H1 (cell line): ENCODE measurements at regions not wholly inside any gene's neighbourhood (a gene's known extent, or its start where the extent isn't known, plus 50 kb on each side); places are given as distances from the start of the nearest gene placed in this dataset.

ENCODE experiments used
- CTCF ChIA-PET: fragments of 300-600 bp; sonication (Branson Sonifier 250); formaldehyde crosslinking; loops from one replicate; lab custom pipeline; 2021; ENCODE audit not compliant: partially characterized antibody; lab: Charles Lee
- POLR2A ChIA-PET: fragments of 300-600 bp; sonication (Branson Sonifier 250); formaldehyde crosslinking; loops from one replicate; lab custom pipeline; 2021; ENCODE audit warnings: inconsistent platforms; ENCODE audit not compliant: partially characterized antibody; lab: Charles Lee
- DNase-seq, 2 experiments: peaks; one replicate each; pipeline versions ENCODE4 v3.0.0 to v3.0.0-alpha.2; 2010 to 2022; ENCODE audit warnings: low spot score in 2 of 2, low read depth in 1 of 2, mixed read lengths in 1 of 2
- FAIRE-seq: peaks from 2 replicates; lab custom pipeline; 2011; peaks lifted over from hg19 to GRCh38; lab: Jason Lieb, UNC
- H2AFZ ChIP-seq: 2 replicates; pipeline ENCODE4 v1.8.1; 2012; ENCODE audit warnings: low read length, inconsistent platforms
- H2AK5ac ChIP-seq: 2 replicates; pipeline ENCODE4 v1.6.1; 2013; ENCODE audit warnings: low read depth, low read length
- H2BK120ac ChIP-seq: replicated peaks from 2 replicates; pipeline ENCODE3; 2013; ENCODE audit warnings: low read depth, low read length, inconsistent platforms
- H2BK12ac ChIP-seq: 2 replicates; pipeline ENCODE4 v1.6.1; 2013; ENCODE audit warnings: low read depth, low read length
- H2BK15ac ChIP-seq: 2 replicates; pipeline ENCODE4 v1.6.1; 2013; ENCODE audit warnings: low read length
- H2BK20ac ChIP-seq: 2 replicates; pipeline ENCODE4 v1.6.1; 2013; ENCODE audit warnings: low read length
- H2BK5ac ChIP-seq: 2 replicates; pipeline ENCODE4 v1.6.1; 2013; ENCODE audit warnings: low read depth, low read length
- H3K14ac ChIP-seq: 2 replicates; pipeline ENCODE4 v1.6.1; 2013; ENCODE audit warnings: inconsistent platforms; ENCODE audit not compliant: insufficient read length
- H3K18ac ChIP-seq: 2 replicates; pipeline ENCODE4 v1.6.1; 2013; ENCODE audit warnings: low read length; ENCODE audit errors: extremely low read depth
- H3K23ac ChIP-seq: 2 replicates; pipeline ENCODE4 v1.6.1; 2013; ENCODE audit warnings: inconsistent platforms; ENCODE audit not compliant: insufficient read length
- H3K23me2 ChIP-seq: 2 replicates; pipeline ENCODE4 v1.6.1; 2013; ENCODE audit warnings: low read depth, low read length
- H3K27ac ChIP-seq: 2 replicates; pipeline ENCODE4 v1.6.1; 2011; ENCODE audit warnings: low read depth, low read length, inconsistent platforms
- H3K27me3 ChIP-seq, 4 experiments: replicated peaks in 1 of 4; 1 replicate in 1 of 4; 2 replicates in 3 of 4; pipeline versions ENCODE4 v1.6.1 to v1.8.1; 2011 to 2013; ENCODE audit warnings: low read length in 3 of 4, mild to moderate bottlenecking in 3 of 4, inconsistent platforms in 2 of 4, mixed read lengths in 2 of 4, moderate library complexity in 1 of 4; ENCODE audit not compliant: control insufficient read depth in 3 of 4, insufficient read depth in 3 of 4; ENCODE audit errors: extremely low read depth in 1 of 4
- H3K36me3 ChIP-seq, 4 experiments: 2 replicates each; pipeline versions ENCODE4 v1.6.1 to v1.8.1; 2011 to 2013; ENCODE audit warnings: mild to moderate bottlenecking in 4 of 4, low read length in 3 of 4, moderate library complexity in 2 of 4, control low read depth in 1 of 4, inconsistent platforms in 1 of 4; ENCODE audit not compliant: insufficient read depth in 4 of 4, control insufficient read depth in 2 of 4
- H3K4ac ChIP-seq: replicated peaks from 2 replicates; pipeline ENCODE3; 2013; ENCODE audit warnings: low read length, low read depth, mixed read lengths, inconsistent platforms; ENCODE audit not compliant: insufficient read length
- H3K4me1 ChIP-seq, 4 experiments: replicated peaks in 1 of 4; 1 replicate in 1 of 4; 2 replicates in 3 of 4; pipeline versions ENCODE4 v1.6.1 to v1.8.1; 2011 to 2013; ENCODE audit warnings: low read length in 3 of 4, inconsistent platforms in 2 of 4, mixed read lengths in 1 of 4; ENCODE audit not compliant: insufficient read depth in 4 of 4, control insufficient read depth in 3 of 4
- H3K4me2 ChIP-seq, 2 experiments: 2 replicates each; pipeline versions ENCODE4 v1.6.1 to v1.8.1; 2011 to 2013; ENCODE audit warnings: low read depth in 2 of 2, low read length in 2 of 2, control low read depth in 1 of 2, inconsistent platforms in 1 of 2, mild to moderate bottlenecking in 1 of 2; ENCODE audit not compliant: insufficient read depth in 1 of 2
- H3K4me3 ChIP-seq, 4 experiments: fragments of 200-600, 300-600 bp in 1 of 4; sonication (generic), shearing (Covaris generic), sonication (Bioruptor Twin) in 1 of 4; 2 replicates each; pipeline versions ENCODE4 v1.5.1 to v1.8.1; 2011 to 2016; ENCODE audit warnings: low read length in 4 of 4, low read depth in 3 of 4, control low read depth in 2 of 4, inconsistent platforms in 2 of 4, mild to moderate bottlenecking in 2 of 4, mixed read lengths in 1 of 4, moderate library complexity in 1 of 4; ENCODE audit not compliant: insufficient read depth in 2 of 4; ENCODE audit errors: extremely low read depth in 1 of 4
- H3K56ac ChIP-seq: replicated peaks from 2 replicates; pipeline ENCODE3; 2013; ENCODE audit warnings: low read depth, mild to moderate bottlenecking, mixed read lengths, low read length, inconsistent platforms; ENCODE audit not compliant: insufficient read length
- H3K79me1 ChIP-seq: 2 replicates; pipeline ENCODE4 v1.6.1; 2013; ENCODE audit warnings: low read depth, low read length, control low read depth
- H3K79me2 ChIP-seq, 2 experiments: 2 replicates each; pipeline versions ENCODE4 v1.6.1 to v1.8.1; 2012 to 2013; ENCODE audit warnings: low read length in 2 of 2, mild to moderate bottlenecking in 2 of 2, inconsistent platforms in 1 of 2; ENCODE audit not compliant: insufficient read depth in 2 of 2, control insufficient read depth in 1 of 2
- H3K9ac ChIP-seq, 4 experiments: replicated peaks in 1 of 4; 1 replicate in 1 of 4; 2 replicates in 3 of 4; pipeline versions ENCODE4 v1.6.1 to v1.8.1; 2011 to 2013; ENCODE audit warnings: low read depth in 3 of 4, low read length in 3 of 4, control low read depth in 2 of 4, mild to moderate bottlenecking in 2 of 4, moderate library complexity in 2 of 4, inconsistent platforms in 1 of 4; ENCODE audit errors: extremely low read depth in 1 of 4
- H3K9me3 ChIP-seq, 2 experiments: 2 replicates each; pipeline versions ENCODE4 v1.6.1 to v1.8.1; 2012 to 2013; ENCODE audit warnings: mild to moderate bottlenecking in 2 of 2, moderate library complexity in 2 of 2, control low read depth in 1 of 2, inconsistent platforms in 1 of 2, low read depth in 1 of 2, low read length in 1 of 2, mixed read lengths in 1 of 2; ENCODE audit not compliant: insufficient read depth in 2 of 2
- H4K20me1 ChIP-seq, 2 experiments: replicated peaks in 1 of 2; 2 replicates each; pipeline versions ENCODE3 to v1.8.1; 2011 to 2013; ENCODE audit warnings: inconsistent platforms in 2 of 2, low read length in 2 of 2, mild to moderate bottlenecking in 1 of 2; ENCODE audit not compliant: insufficient read depth in 2 of 2, control insufficient read depth in 1 of 2
- H4K5ac ChIP-seq: 2 replicates; pipeline ENCODE4 v1.6.1; 2013; ENCODE audit warnings: low read length, low read depth, mixed read lengths, inconsistent platforms; ENCODE audit not compliant: insufficient read length
- H4K8ac ChIP-seq: 2 replicates; pipeline ENCODE4 v1.8.0; 2013; ENCODE audit warnings: mild to moderate bottlenecking, moderate library complexity, low read length, inconsistent platforms; ENCODE audit not compliant: insufficient read depth; ENCODE audit errors: extremely low read depth
- H4K91ac ChIP-seq: replicated peaks from 2 replicates; pipeline ENCODE3; 2013; ENCODE audit warnings: low read length, mixed read lengths, inconsistent platforms; ENCODE audit not compliant: insufficient read length
- KDM1A ChIP-seq: fragments of 200-600, 300-600 bp; sonication (generic); IDR thresholded peaks from 2 replicates; pipeline ENCODE4 v1.7.1; 2016; ENCODE audit warnings: mild to moderate bottlenecking, low read length, borderline replicate concordance
- POU5F1 ChIP-seq: IDR thresholded peaks from 2 replicates; pipeline ENCODE4 v1.6.1; 2011; ENCODE audit warnings: low read depth, mild to moderate bottlenecking, low read length, moderate library complexity
- RAD21 ChIP-seq, 2 experiments: IDR thresholded peaks in 1 of 2; conservative IDR thresholded peaks in 1 of 2; 2 replicates each; pipeline ENCODE4 v1.6.1; 2011; ENCODE audit warnings: low read depth in 2 of 2, low read length in 2 of 2, improper control_type of control experiment in 1 of 2, inconsistent platforms in 1 of 2, mild to moderate bottlenecking in 1 of 2, moderate library complexity in 1 of 2
- RFX5 ChIP-seq: IDR thresholded peaks from 2 replicates; pipeline ENCODE4 v1.6.1; 2011; ENCODE audit warnings: low read depth, low read length, improper control_type of control experiment, borderline replicate concordance
- SP2 ChIP-seq: IDR thresholded peaks from 2 replicates; pipeline ENCODE4 v1.6.1; 2012; ENCODE audit warnings: mild to moderate bottlenecking, low read length, inconsistent platforms
- TAF1 ChIP-seq: IDR thresholded peaks from 2 replicates; pipeline ENCODE4 v1.6.1; 2011; ENCODE audit warnings: mild to moderate bottlenecking, low read depth, low read length
- WGBS, 2 experiments: shearing (Covaris generic) in 1 of 2; methylation state at CpG; one replicate each; pipeline versions ENCODE4 v1.1.6 to v1.1.7; 2013 to 2015; ENCODE audit warnings: low lambda C conversion rate in 2 of 2, mixed read lengths in 2 of 2, inconsistent platforms in 1 of 2, low coverage in 1 of 2, missing lambda C conversion rate in 1 of 2; ENCODE audit not compliant: insufficient replicate concordance in 2 of 2, insufficient coverage in 1 of 2, insufficient read length in 1 of 2; ENCODE audit errors: extremely low coverage in 1 of 2, missing lambda C conversion rate in 1 of 2; 5-methylcytosine and 5-hydroxymethylcytosine counted together

DNA sequence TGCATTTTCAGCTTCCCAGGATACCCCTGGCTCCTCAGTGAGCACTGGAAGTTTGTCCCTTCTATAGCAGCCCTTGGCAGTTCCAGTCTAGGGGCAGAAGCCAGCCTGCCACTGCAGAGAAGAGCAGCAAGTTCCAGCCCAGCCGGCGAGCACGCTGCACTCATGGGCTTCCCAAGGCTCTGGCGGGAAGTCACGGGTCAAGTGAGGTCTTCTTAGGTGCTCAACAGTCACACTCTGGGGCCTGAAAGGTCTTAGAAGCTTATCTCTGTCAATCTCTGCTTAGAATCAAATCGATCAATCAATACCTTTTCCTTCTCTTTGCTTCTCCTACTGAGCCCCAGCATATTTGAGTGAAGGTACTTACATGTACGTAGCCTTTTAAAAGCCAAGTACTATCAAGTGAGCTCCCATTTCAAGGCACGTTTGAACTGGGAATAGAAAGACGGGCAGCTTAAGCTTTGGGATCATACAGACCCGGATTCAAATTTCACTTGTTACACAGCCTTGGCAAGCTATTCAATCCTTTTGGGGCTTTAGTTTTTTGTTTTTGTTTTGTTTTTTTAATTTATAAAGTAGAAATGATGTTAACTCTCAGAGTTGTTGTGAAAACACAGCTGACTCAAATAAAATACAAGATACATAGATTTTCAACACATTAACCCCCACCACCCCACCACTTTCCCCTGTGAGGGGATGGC lies 152.6 kb upstream of the KLF14 start:
- DNase-seq, result peak in 1 of 2 experiments; percentile 6
- CTCF ChIA-PET, result interaction anchor here (0.7 to 10.4 kb wide), 5 partner anchors 10 to 154 kb away, joined by 3 to 120 read pairs (median 3); no protein-coding TSS in a partner anchor
- peaks cover 0 to 4% (median 2%) of the 10 kb centered on the region in 4 experiments; a peak in 1 of 8 replicates for H3K36me3 ChIP-seq
- no peak overlapping the region for H2BK120ac ChIP-seq
- H3K14ac ChIP-seq, result no peak overlapping the region
- no peak overlapping the region; the same call in 1 of the 2 replicates for H2BK12ac ChIP-seq
- no peak overlapping the region for H3K4me2 ChIP-seq
- H4K91ac ChIP-seq, result no peak overlapping the region
- H3K79me2 ChIP-seq, result no peaks in the 10 kb centered on the region
- no peak for TF ChIP-seq RAD21 (IDR thresholded peaks at IDR 0.05 in 1 of 2, conservative IDR thresholded peaks at IDR 0.05 in 1 of 2; ENCODE audit: low read depth in 2 of 2, low read length in 2 of 2)
- no peak for TF ChIP-seq POU5F1
- no peak for TF ChIP-seq KDM1A
- no peak for TF ChIP-seq RFX5
- no peak for TF ChIP-seq TAF1
- no peak for TF ChIP-seq SP2
- H3K23me2 ChIP-seq, result no peaks in the 10 kb centered on the region
- no peak overlapping the region for H3K23ac ChIP-seq
- no peak overlapping the region for H2BK5ac ChIP-seq
- POLR2A ChIA-PET, result interaction anchor here (0.8 kb wide), 1 partner anchor 11 kb away, joined by 3 read pairs; no protein-coding TSS in a partner anchor
- no peaks in the 10 kb centered on the region for H3K9me3 ChIP-seq
- WGBS, 2 experiments, result 92% methylated on average over 10 of the region's 10 CpGs; no CpG with 5 or more reads in 1 of the 2 experiments
- H3K4me1 ChIP-seq, result peaks cover 0 to 3% (median 1%) of the 10 kb centered on the region in 4 experiments; a peak in 4 of 7 replicates
- no peak overlapping the region for H4K5ac ChIP-seq
- no peak overlapping the region for H2AFZ ChIP-seq
- no peak for FAIRE-seq
- no peak overlapping the region for H3K18ac ChIP-seq
- H4K8ac ChIP-seq, result no peak overlapping the region
- H3K9ac ChIP-seq, result no peak overlapping the region
- H3K27me3 ChIP-seq, result no peaks in the 10 kb centered on the region
- H4K20me1 ChIP-seq, result no peaks in the 10 kb centered on the region
- no peak overlapping the region for H2AK5ac ChIP-seq
- no peak overlapping the region for H2BK15ac ChIP-seq
- no peak overlapping the region for H3K56ac ChIP-seq
- no peak overlapping the region for H2BK20ac ChIP-seq
- H3K4me3 ChIP-seq, result no peak overlapping the region
- no peak overlapping the region for H3K4ac ChIP-seq
- no peaks in the 10 kb centered on the region; the same call in 1 of the 2 replicates for H3K79me1 ChIP-seq
- no peak overlapping the region for H3K27ac ChIP-seq
